ENCODE measurements at regions not wholly inside any gene's neighbourhood (a gene's known extent, or its start where the extent isn't known, plus 50 kb on each side); places are given as distances from the start of the nearest gene placed in this dataset.

- no peak for DNase-seq (ENCODE audit: low read depth in 2 of 2)
Measured at GRCh38 chr10:29026065-29026797, 262.6 kb upstream of the LYZL1 start.

DNA sequence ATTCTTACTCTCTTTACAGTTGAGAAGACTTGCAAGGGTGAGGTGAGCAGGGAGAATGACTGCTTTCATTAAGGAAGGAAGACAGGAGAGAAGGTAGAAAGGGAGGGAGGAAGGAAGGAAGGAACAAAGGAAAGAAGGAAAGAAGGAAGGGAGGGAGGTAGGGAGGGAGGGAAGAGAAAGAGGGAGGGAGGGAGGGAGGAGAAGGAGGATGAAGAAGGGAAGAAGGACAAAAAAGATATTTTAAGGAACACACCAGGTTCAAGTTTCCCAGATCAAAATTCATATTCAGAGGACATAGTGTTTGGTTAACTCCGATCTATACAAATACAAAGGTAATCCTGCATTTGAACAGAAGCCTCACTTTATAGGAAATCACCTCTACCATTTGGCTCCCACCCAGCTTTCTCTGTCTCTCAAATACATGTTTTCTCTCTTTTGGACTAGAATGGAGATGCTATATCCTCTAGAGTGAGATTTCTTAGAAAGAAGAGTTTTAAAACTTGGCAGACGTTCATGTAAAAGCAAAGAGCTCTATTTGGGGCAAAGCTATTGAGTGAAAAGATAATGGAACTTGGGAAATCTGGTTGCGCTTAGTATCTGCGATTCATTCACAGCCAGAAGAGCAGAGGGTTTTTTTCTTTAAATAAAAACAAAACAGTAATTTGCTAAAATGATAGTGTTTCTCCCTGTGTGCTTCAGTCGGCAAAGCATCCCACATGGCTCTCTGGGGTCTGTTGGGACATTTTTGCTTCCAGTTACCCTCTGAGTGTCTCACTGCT is 261.9 kb upstream of the LYZL1 start:
- DNase-seq (ENCODE audit: low read depth in 2 of 2), result no peak

- peak in 1 of 2 donors; percentile 1 for DNase-seq (ENCODE audit: low read depth in 2 of 2)
Measured at GRCh38 chr10:29028486-29028885, 260.4 kb upstream of the LYZL1 start.

DNA sequence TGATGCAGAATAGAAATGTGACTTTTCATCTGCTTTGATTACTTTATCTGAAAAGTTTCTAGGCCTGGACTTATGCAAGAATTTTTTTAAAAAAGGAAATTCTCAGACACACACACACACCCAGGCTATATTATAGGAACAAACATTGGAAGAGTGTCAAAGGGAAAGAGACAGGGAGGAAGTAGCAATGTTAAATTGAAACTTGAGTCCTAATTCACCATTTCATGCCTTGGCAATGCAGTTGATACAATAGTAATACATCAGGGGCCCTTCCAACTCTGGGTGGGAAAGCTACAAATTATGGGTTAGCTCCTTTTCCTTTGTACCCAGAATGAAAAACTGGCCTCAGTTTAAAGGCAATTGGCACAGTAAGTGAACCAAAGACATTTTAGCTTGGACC is 258.0 kb upstream of the LYZL1 start:
- DNase-seq (ENCODE audit: low read depth in 2 of 2), result no peak

- no peak for DNase-seq (ENCODE audit: low read depth in 2 of 2)
Measured at GRCh38 chr10:29032169-29032568, 256.7 kb upstream of the LYZL1 start.

DNA sequence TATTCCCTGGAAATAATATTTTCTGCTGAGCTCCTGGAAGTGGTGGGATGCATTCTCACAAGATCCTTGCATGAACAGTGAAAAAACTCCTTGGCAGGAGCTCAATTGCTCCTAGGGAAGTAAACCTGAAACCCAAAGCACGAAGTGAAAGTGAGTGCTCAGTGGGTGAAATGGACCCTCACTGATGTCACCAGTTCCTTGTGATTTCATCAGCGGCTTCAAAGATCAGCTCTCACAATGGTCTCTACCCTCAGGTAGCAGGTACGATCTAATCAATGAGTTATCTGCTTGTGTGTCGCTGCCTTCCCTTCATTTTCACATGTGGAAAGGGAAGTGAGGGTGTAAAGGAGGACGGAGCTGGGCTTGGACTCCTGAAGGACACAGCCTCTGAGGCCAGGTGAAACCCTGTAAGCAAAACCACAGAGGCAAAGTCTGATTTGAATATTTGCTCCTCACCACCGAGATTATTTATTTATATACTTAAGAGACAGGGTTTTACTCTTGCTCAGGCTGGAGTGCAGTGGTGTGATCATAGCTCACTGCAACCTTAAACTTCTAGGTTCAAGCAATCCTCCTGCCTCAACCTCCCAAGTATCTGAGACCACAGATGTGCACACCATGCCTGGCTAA is 255.4 kb upstream of the LYZL1 start:
- no peak for DNase-seq (ENCODE audit: low read depth in 2 of 2)

- no peak for DNase-seq (ENCODE audit: low read depth in 2 of 2)
Measured at GRCh38 chr10:29034592-29034991, 254.3 kb upstream of the LYZL1 start.

DNA sequence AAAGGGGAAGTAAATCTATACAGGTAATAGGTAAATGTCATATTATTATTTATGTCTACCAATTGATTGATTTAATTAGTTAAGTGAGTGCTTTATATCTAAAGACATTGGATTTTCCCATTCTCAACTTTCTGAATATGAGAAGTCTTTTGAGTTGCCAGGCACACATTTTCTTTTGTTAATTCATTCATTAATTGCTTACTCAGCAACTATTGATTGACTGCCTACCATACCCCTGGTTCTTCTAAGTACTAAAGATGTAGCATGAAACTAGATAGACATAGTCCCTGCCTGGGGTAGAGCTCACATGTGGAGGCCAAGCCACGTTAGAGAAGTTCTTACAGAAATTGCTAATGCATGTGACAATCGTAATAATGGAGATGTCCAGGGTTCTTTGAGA is 253.1 kb upstream of the LYZL1 start:
- DNase-seq (ENCODE audit: low read depth in 2 of 2), result no peak

DNA sequence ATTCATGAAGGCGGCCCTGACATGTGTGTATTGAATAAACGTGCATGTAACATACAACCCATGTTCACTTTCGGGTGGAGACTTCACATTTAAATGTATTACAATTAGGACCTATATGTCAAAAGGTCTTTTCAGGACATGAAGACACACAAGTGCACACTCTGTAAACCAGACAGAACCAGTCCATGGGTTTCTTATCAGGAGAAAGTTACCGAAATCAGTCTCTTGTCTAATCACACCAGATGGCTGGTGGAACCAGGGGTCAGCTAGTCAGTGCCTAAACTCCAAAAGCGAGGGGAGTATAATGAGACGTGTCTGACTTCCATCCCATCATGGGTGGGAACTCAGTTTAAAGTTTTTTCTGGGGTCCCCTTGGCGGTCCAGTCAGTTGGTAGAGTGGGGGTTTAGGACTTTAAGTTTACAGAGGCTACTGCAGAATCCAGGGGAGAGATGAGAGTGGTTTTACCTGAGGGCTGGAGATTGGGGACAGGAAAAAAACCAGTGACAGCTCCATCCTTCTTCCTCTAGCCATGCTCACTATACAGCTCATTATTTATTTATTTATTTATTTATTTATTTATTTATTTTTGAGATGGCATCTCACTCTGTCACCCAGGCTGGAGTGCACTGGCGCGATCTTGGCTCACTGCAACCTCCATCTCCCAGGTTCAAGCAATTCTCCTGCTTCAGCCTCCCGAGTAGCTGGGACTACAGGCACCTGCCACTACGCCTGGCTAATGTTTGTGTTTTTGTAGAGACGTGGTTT is 251.3 kb upstream of the LYZL1 start:
- DNase-seq (ENCODE audit: low read depth in 2 of 2), result no peak

DNA sequence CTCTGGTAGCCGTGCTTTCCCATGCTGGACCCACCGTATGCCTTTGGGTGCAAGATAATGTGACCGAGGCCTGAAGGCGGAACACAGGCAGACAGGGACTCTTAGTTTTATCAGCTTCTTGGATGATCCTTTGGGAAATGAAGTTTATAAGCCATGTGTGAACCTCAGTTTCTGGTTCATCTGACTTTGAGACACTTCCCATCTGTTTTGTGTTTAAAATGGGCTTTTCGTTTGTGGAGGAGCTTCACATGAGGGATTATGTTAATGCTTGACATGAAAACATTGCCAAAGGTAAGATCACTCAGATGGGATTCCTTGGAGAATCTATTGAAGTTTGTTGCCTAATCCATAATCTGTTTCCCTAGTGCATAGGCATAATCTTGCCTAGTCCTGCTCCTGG is 249.8 kb upstream of the LYZL1 start:
- DNase-seq (ENCODE audit: low read depth in 2 of 2), result no peak

- DNase-seq (ENCODE audit: low read depth in 2 of 2), result no peak
Measured at GRCh38 chr10:29039677-29040189, 249.1 kb upstream of the LYZL1 start.

GRCh38 chr10:29041616-29042015 is 247.3 kb upstream of the LYZL1 start:
- no peak for DNase-seq (ENCODE audit: low read depth in 2 of 2)

DNA sequence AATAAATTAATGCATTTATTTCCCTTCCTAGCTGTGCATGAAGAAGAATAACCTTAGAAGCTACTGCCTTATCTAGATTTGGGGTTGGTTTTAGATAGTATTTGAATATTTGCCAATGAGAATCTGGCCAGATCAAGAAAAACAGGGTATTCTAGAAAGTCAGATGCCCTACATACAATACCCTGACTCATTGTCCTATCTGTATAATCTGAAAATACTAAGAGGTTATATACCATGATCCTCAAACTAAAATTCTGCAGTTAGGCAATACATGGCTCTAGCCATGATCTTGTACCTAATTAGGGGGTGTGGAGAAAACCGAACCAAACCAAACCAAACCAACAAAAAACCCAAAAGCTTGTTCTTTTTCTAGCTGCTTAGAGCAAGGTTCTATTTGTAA is 240.4 kb upstream of the LYZL1 start:
- no peak for DNase-seq (ENCODE audit: low read depth in 2 of 2)

DNA sequence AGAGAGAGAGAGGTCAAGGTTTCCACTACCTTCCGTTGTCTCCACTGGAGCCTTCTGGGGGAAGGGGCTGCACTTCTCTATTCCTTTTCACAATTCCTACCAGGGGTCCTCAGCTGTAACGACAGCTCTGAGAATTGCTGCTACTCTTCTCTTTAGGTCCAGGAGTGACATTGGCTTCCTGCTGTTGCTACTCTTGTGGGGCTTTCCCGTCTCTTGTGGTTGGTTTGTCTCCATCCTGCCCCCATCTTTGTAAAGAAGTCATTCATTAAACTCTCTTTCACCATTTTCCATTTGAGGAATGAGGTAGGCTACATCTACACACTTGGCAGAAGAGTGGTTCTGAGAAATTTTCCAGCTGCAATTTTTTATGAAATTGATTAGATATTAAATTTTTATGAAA is 238.8 kb upstream of the LYZL1 start:
- no peak for DNase-seq (ENCODE audit: low read depth in 2 of 2)

DNA sequence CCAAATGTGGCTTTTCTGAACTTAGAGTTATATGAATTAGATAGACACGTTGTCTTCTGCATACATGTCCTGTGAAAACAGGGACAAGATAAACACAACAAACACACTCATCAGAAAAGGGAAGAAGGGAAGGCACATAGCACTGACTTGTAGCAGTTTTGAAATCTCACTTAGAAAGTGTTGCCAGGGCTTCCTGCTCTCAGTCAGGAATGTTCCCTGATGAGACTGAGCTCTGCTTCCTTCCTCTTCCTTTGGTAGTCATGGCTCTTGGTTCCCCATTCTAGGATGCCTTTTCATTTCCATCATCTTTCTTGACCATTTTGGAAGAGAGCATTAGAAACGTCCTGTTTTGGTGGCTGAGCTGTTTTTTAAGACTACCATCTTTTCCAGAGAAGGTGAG is 233.8 kb upstream of the LYZL1 start:
- no peak for DNase-seq (ENCODE audit: low read depth in 2 of 2)

- no peak for DNase-seq (ENCODE audit: low read depth in 2 of 2)
Measured at GRCh38 chr10:29056729-29057128, 232.1 kb upstream of the LYZL1 start.

- no peak for DNase-seq (ENCODE audit: low read depth in 2 of 2)
Measured at GRCh38 chr10:29057822-29058331, 231.0 kb upstream of the LYZL1 start.

DNA sequence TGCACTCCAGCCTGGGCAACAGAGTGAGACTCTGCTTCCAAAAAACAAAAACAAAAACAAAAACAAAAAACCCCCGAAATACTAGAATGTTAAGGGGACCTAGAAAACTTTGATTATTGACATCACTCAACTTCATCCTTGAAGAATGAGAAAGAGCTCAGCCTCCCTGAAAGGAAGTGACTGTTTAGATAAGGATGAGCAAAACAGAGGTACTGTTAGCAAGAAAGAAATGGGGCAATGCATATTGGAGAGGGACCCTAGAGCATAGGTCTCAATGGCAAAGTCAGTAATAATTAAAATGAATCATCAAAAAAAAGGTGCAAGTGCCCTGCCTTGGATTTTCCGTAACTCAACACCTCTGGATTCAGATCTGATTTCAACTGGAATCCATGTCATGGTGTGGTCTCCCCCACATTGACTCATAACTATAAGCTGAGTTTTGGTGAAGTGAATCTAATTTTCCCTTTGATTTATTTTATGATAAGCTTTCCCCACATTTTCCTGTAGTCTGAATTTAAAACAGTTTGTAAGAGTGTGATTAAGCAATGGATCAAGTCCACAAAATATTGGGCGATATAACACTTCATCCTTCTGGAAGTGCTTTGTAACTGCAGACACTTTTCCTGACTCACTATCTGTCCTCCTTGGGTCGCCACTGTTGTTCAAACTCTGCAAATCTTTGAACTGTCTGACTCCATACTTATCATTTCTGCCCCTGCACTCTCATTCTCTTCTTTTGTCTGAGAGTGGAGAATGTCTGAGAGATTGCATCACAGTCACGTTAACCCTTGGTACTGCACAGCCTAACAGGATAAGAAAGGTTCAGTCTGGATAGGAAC is 224.8 kb upstream of the LYZL1 start:
- DNase-seq (ENCODE audit: low read depth in 2 of 2), result no peak

GRCh38 chr10:29064680-29065079 is 224.2 kb upstream of the LYZL1 start:
- DNase-seq (ENCODE audit: low read depth in 2 of 2), result no peak

GRCh38 chr10:29067161-29067560 is 221.7 kb upstream of the LYZL1 start:
- no peak for DNase-seq (ENCODE audit: low read depth in 2 of 2)

DNA sequence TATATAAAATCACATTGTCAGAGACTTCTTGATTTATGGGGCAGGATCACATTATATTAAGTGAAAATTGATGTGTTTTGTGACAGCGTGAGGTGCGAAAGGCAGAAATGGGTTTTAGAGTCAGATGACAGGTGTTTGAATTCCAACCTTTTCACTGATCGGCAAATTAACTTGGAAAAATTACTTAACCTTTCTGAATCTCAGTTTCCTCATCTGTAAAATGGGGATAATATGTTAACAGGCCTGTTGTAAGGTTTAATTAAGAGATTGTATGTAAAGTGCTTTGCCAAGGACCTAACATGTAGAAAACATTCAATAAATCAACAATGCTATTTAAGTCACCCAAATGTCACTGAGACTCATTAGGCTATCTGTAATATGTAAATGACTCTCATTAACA is 221.2 kb upstream of the LYZL1 start:
- no peak for DNase-seq (ENCODE audit: low read depth in 2 of 2)
